ENCODE measurements at regions not wholly inside any gene's neighbourhood (a gene's known extent, or its start where the extent isn't known, plus 50 kb on each side); places are given as distances from the start of the nearest gene placed in this dataset.

DNA sequence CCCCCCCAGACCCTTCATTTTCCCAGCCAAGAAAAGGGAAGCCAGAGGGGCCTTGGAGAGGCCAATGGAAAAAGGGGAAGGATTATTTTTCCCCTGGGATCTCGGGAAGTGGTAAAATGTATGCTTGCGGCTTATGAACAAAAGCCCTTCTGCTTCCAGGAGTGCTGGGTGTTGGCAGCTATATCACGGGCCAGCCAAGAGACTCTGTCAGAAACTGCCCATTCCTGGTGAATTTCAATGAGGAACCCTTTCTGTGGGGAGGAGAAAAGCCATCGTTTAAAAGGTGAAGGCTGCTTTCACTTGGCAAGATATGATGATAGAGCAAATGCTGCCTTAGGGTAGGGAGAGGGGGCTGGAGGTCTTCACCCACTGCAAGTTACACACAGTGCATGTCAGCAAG lies 69.7 kb upstream of the ZC3H12A start:
- DNase-seq = no peak
- H3F3A ChIP-seq (replicated peaks; ENCODE audit: insufficient read depth) = no peaks in the 10 kb centered on the region

More for the DNA sequence above, 69.7 kb upstream of the ZC3H12A start:
- no peaks in the 10 kb centered on the region for H3K9me3 ChIP-seq
- H3K4me2 ChIP-seq = no peak overlapping the region
- no peaks in the 10 kb centered on the region for H3K9me2 ChIP-seq
- WGBS (ENCODE audit: low lambda C conversion rate) = 19% methylated on average over 4 of the region's 4 CpGs
- H3K4me3 ChIP-seq (ENCODE audit: low read depth in 2 of 2, low read length in 1 of 2) = no peak overlapping the region
- ChIA-PET CTCF (interaction anchor here (1.2 kb wide), 1 partner anchor 83 kb away, joined by 4 read pairs; no protein-coding TSS in a partner anchor), POLR2A (no interaction called here)
- H3K79me2 ChIP-seq (ENCODE audit: insufficient read depth) = no peaks in the 10 kb centered on the region
- H3K36me3 ChIP-seq (replicated peaks in 1 of 2; ENCODE audit: control insufficient read depth in 1 of 2, insufficient read depth in 2 of 2, low read length in 1 of 2) = no peaks in the 10 kb centered on the region
- H4K20me1 ChIP-seq (ENCODE audit: insufficient read depth) = no peaks in the 10 kb centered on the region
- no peak overlapping the region for H3K27ac ChIP-seq (ENCODE audit: low read depth in 2 of 2, low read length in 1 of 2)
- TF ChIP-seq GATA2 (CRISPR knock-in tag; IDR thresholded peaks at IDR 0.05) (no peak), TEAD4 (IDR thresholded peaks at IDR 0.05; ENCODE audit: borderline replicate concordance, insufficient read depth) (no peak), MXI1 (IDR thresholded peaks at IDR 0.05; ENCODE audit: low read depth, low read length) (no peak), CHD2 (IDR thresholded peaks at IDR 0.05; ENCODE audit: low read length, partially characterized antibody) (no peak), JUND (IDR thresholded peaks at IDR 0.05) (no peak), ELF1 (IDR thresholded peaks at IDR 0.05) (no peak), SIN3A (IDR thresholded peaks at IDR 0.05; ENCODE audit: borderline replicate concordance, low read depth, low read length) (no peak), FOXM1 (IDR thresholded peaks at IDR 0.05; ENCODE audit: low read depth) (no peak), MEF2A (IDR thresholded peaks at IDR 0.05; ENCODE audit: borderline replicate concordance, low read depth) (no peak), YY1 (IDR thresholded peaks at IDR 0.05; ENCODE audit: low read depth) (no peak), RCOR1 (IDR thresholded peaks at IDR 0.05; ENCODE audit: low read length) (no peak), NRF1 (IDR thresholded peaks at IDR 0.05; ENCODE audit: low read depth, low read length) (no peak)
- TF ChIP-seq, protein P1, sequence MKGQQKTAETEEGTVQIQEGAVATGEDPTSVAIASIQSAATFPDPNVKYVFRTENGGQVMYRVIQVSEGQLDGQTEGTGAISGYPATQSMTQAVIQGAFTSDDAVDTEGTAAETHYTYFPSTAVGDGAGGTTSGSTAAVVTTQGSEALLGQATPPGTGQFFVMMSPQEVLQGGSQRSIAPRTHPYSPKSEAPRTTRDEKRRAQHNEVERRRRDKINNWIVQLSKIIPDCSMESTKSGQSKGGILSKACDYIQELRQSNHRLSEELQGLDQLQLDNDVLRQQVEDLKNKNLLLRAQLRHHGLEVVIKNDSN (IDR thresholded peaks at IDR 0.05; ENCODE audit: borderline replicate concordance, low read depth) = no peak
- TF ChIP-seq, protein P2, sequence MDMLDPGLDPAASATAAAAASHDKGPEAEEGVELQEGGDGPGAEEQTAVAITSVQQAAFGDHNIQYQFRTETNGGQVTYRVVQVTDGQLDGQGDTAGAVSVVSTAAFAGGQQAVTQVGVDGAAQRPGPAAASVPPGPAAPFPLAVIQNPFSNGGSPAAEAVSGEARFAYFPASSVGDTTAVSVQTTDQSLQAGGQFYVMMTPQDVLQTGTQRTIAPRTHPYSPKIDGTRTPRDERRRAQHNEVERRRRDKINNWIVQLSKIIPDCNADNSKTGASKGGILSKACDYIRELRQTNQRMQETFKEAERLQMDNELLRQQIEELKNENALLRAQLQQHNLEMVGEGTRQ (IDR thresholded peaks at IDR 0.05; ENCODE audit: borderline replicate concordance, low read depth, low read length) = no peak
- TF ChIP-seq, protein P3, sequence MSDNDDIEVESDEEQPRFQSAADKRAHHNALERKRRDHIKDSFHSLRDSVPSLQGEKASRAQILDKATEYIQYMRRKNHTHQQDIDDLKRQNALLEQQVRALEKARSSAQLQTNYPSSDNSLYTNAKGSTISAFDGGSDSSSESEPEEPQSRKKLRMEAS (IDR thresholded peaks at IDR 0.05; ENCODE audit: low read depth) = no peak
- TF ChIP-seq, protein P4, sequence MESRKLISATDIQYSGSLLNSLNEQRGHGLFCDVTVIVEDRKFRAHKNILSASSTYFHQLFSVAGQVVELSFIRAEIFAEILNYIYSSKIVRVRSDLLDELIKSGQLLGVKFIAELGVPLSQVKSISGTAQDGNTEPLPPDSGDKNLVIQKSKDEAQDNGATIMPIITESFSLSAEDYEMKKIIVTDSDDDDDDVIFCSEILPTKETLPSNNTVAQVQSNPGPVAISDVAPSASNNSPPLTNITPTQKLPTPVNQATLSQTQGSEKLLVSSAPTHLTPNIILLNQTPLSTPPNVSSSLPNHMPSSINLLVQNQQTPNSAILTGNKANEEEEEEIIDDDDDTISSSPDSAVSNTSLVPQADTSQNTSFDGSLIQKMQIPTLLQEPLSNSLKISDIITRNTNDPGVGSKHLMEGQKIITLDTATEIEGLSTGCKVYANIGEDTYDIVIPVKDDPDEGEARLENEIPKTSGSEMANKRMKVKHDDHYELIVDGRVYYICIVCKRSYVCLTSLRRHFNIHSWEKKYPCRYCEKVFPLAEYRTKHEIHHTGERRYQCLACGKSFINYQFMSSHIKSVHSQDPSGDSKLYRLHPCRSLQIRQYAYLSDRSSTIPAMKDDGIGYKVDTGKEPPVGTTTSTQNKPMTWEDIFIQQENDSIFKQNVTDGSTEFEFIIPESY (IDR thresholded peaks at IDR 0.05; ENCODE audit: borderline replicate concordance, low read depth) = no peak
- TF ChIP-seq, protein P5, sequence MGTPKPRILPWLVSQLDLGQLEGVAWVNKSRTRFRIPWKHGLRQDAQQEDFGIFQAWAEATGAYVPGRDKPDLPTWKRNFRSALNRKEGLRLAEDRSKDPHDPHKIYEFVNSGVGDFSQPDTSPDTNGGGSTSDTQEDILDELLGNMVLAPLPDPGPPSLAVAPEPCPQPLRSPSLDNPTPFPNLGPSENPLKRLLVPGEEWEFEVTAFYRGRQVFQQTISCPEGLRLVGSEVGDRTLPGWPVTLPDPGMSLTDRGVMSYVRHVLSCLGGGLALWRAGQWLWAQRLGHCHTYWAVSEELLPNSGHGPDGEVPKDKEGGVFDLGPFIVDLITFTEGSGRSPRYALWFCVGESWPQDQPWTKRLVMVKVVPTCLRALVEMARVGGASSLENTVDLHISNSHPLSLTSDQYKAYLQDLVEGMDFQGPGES (IDR thresholded peaks at IDR 0.05; ENCODE audit: low read depth, low read length) = no peak
- TF ChIP-seq, protein P6, sequence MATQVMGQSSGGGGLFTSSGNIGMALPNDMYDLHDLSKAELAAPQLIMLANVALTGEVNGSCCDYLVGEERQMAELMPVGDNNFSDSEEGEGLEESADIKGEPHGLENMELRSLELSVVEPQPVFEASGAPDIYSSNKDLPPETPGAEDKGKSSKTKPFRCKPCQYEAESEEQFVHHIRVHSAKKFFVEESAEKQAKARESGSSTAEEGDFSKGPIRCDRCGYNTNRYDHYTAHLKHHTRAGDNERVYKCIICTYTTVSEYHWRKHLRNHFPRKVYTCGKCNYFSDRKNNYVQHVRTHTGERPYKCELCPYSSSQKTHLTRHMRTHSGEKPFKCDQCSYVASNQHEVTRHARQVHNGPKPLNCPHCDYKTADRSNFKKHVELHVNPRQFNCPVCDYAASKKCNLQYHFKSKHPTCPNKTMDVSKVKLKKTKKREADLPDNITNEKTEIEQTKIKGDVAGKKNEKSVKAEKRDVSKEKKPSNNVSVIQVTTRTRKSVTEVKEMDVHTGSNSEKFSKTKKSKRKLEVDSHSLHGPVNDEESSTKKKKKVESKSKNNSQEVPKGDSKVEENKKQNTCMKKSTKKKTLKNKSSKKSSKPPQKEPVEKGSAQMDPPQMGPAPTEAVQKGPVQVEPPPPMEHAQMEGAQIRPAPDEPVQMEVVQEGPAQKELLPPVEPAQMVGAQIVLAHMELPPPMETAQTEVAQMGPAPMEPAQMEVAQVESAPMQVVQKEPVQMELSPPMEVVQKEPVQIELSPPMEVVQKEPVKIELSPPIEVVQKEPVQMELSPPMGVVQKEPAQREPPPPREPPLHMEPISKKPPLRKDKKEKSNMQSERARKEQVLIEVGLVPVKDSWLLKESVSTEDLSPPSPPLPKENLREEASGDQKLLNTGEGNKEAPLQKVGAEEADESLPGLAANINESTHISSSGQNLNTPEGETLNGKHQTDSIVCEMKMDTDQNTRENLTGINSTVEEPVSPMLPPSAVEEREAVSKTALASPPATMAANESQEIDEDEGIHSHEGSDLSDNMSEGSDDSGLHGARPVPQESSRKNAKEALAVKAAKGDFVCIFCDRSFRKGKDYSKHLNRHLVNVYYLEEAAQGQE (IDR thresholded peaks at IDR 0.05; ENCODE audit: low read depth, low read length) = no peak
- H3K27me3 ChIP-seq (ENCODE audit: insufficient read depth) = no peaks in the 10 kb centered on the region
- no peak overlapping the region for H3K9ac ChIP-seq
- H3K4me1 ChIP-seq (ENCODE audit: control insufficient read depth in 1 of 2, insufficient read depth in 2 of 2, low read depth in 1 of 2, low read length in 1 of 2) = no peaks in the 10 kb centered on the region
- H2AFZ ChIP-seq (ENCODE audit: low read depth) = no peak overlapping the region

Measured in SK-N-SH (cell line).